Smooth muscle cell (in vitro differentiated cells): ENCODE measurements at regions not wholly inside any gene's neighbourhood (a gene's known extent, or its start where the extent isn't known, plus 50 kb on each side); places are given as distances from the start of the nearest gene placed in this dataset.

ENCODE experiments used
- DNase-seq: peaks from one replicate; lab custom pipeline; 2025; ENCODE audit not compliant: unreplicated experiment; lab: John Stamatoyannopoulos, UW
- H2AFZ ChIP-seq: fragments of 200-600 bp; sonication (generic); 2 replicates; pipeline ENCODE4 v1.6.0; 2016; ENCODE audit warnings: antibody characterized with exemption, low read depth, mild to moderate bottlenecking
- H3F3A ChIP-seq: fragments of 200-600 bp; sonication (generic); 2 replicates; pipeline ENCODE4 v1.6.0; 2017; ENCODE audit warnings: antibody characterized with exemption, low read depth
- H3K27ac ChIP-seq: fragments of 200-600 bp; sonication (generic); 2 replicates; pipeline ENCODE4 v1.5.1; 2016; ENCODE audit warnings: low read depth, mild to moderate bottlenecking
- H3K27me3 ChIP-seq: fragments of 200-600 bp; sonication (generic); 2 replicates; pipeline ENCODE4 v1.6.1; 2016; ENCODE audit warnings: low read depth, mild to moderate bottlenecking
- H3K36me3 ChIP-seq: fragments of 200-600 bp; sonication (generic); 2 replicates; pipeline ENCODE4 v1.5.1; 2016; ENCODE audit warnings: low read depth
- H3K4me1 ChIP-seq: fragments of 200-600 bp; sonication (generic); 2 replicates; pipeline ENCODE4 v1.5.1; 2016; ENCODE audit warnings: low read depth
- H3K4me2 ChIP-seq: fragments of 200-600 bp; sonication (generic); 2 replicates; pipeline ENCODE4 v1.6.0; 2016; ENCODE audit warnings: mild to moderate bottlenecking
- H3K4me3 ChIP-seq: fragments of 200-600 bp; sonication (generic); 2 replicates; pipeline ENCODE4 v1.5.1; 2016; ENCODE audit warnings: mild to moderate bottlenecking
- H3K79me2 ChIP-seq: fragments of 200-600 bp; sonication (generic); 2 replicates; pipeline ENCODE4 v1.6.0; 2016; ENCODE audit warnings: low read depth, mild to moderate bottlenecking
- H3K9ac ChIP-seq: fragments of 200-600 bp; sonication (generic); 2 replicates; pipeline ENCODE4 v1.6.0; 2016; ENCODE audit warnings: low read depth
- H3K9me3 ChIP-seq: fragments of 200-600 bp; sonication (generic); replicated peaks from 2 replicates; pipeline ENCODE4 v1.5.1; 2016; ENCODE audit warnings: low read depth
- H4K20me1 ChIP-seq: fragments of 200-600 bp; sonication (generic); 2 replicates; pipeline ENCODE4 v1.6.0; 2016; ENCODE audit warnings: low read depth
- CTCF ChIP-seq: fragments of 200-600 bp; sonication (generic); IDR thresholded peaks from 2 replicates; pipeline ENCODE4 v1.5.1; 2017; ENCODE audit warnings: borderline replicate concordance, mild to moderate bottlenecking, antibody characterized with exemption; ENCODE audit not compliant: insufficient read depth, poor library complexity, severe bottlenecking
- WGBS: methylation state at CpG from one replicate; pipeline ENCODE4 v1.1.7; 2016; ENCODE audit warnings: low lambda C conversion rate; 5-methylcytosine and 5-hydroxymethylcytosine counted together

GRCh38 chr14:98591161-98591560 is 680.8 kb downstream of the BCL11B start:
- H3K36me3 ChIP-seq, result no peaks in the 10 kb centered on the region
- H2AFZ ChIP-seq, result no peak overlapping the region
- H3K4me3 ChIP-seq, result no peak overlapping the region
- no peak for DNase-seq
- H3K4me1 ChIP-seq, result peaks cover 4% of the 10 kb centered on the region
- WGBS, result 86% methylated on average over 6 of the region's 6 CpGs
- no peaks in the 10 kb centered on the region for H3F3A ChIP-seq
- no peak overlapping the region for H3K4me2 ChIP-seq
- H4K20me1 ChIP-seq, result no peaks in the 10 kb centered on the region
- H3K9me3 ChIP-seq, result no peaks in the 10 kb centered on the region
- H3K27ac ChIP-seq, result no peak overlapping the region
- no peak overlapping the region for H3K9ac ChIP-seq
- no peaks in the 10 kb centered on the region for H3K27me3 ChIP-seq
- TF ChIP-seq CTCF, result no peak
- no peaks in the 10 kb centered on the region for H3K79me2 ChIP-seq

- no peaks in the 10 kb centered on the region for H3K9me3 ChIP-seq
- DNase-seq, result no peak
- H3K79me2 ChIP-seq, result no peaks in the 10 kb centered on the region
- no peak overlapping the region for H2AFZ ChIP-seq
- no peak for TF ChIP-seq CTCF
- WGBS, result 96% methylated on average over 21 of the region's 21 CpGs
- no peaks in the 10 kb centered on the region for H3K36me3 ChIP-seq
- no peaks in the 10 kb centered on the region for H3K27me3 ChIP-seq
- no peak overlapping the region for H3K4me2 ChIP-seq
- no peaks in the 10 kb centered on the region for H3F3A ChIP-seq
- H3K4me3 ChIP-seq, result no peak overlapping the region
- H3K4me1 ChIP-seq, result no peaks in the 10 kb centered on the region
- no peak overlapping the region for H3K27ac ChIP-seq
- H3K9ac ChIP-seq, result no peak overlapping the region
- H4K20me1 ChIP-seq, result no peaks in the 10 kb centered on the region
These were observed 679.3 kb downstream of the BCL11B start for GRCh38 chr14:98592611-98593170.

- Histone ChIP-seq H3K9ac (no peak overlapping the region), H3K9me3 (no peaks in the 10 kb centered on the region), H2AFZ (no peak overlapping the region), H3K79me2 (no peaks in the 10 kb centered on the region), H3F3A (no peaks in the 10 kb centered on the region), H3K4me3 (no peak overlapping the region), H3K27me3 (no peaks in the 10 kb centered on the region), H3K36me3 (no peaks in the 10 kb centered on the region), H4K20me1 (no peaks in the 10 kb centered on the region), H3K27ac (no peak overlapping the region), H3K4me1 (no peaks in the 10 kb centered on the region), H3K4me2 (no peak overlapping the region)
- TF ChIP-seq CTCF, result no peak
- DNase-seq, result no peak
- 91% methylated on average over 8 of the region's 8 CpGs for WGBS
These were observed 678.6 kb downstream of the BCL11B start for GRCh38 chr14:98593361-98593761.

- H3K4me2 ChIP-seq, result no peak overlapping the region
- H3K4me3 ChIP-seq, result no peak overlapping the region
- DNase-seq, result no peak
- no peaks in the 10 kb centered on the region for H3K4me1 ChIP-seq
- H3K27me3 ChIP-seq, result no peaks in the 10 kb centered on the region
- H3F3A ChIP-seq, result no peaks in the 10 kb centered on the region
- no peak for TF ChIP-seq CTCF
- H3K79me2 ChIP-seq, result no peaks in the 10 kb centered on the region
- no peak overlapping the region for H3K27ac ChIP-seq
- H3K9me3 ChIP-seq, result no peaks in the 10 kb centered on the region
- H2AFZ ChIP-seq, result no peak overlapping the region
- no peaks in the 10 kb centered on the region for H3K36me3 ChIP-seq
- no peak overlapping the region for H3K9ac ChIP-seq
- 95% methylated on average over 5 of the region's 5 CpGs for WGBS
- H4K20me1 ChIP-seq, result no peaks in the 10 kb centered on the region
These were observed 677.8 kb downstream of the BCL11B start for GRCh38 chr14:98594156-98594555.
